HUES6 (cell line): ENCODE measurements at regions not wholly inside any gene's neighbourhood (a gene's known extent, or its start where the extent isn't known, plus 50 kb on each side); places are given as distances from the start of the nearest gene placed in this dataset.

ENCODE experiments used
- H3K27ac ChIP-seq: 2 replicates; pipeline ENCODE4 v1.7.0; 2013; ENCODE audit warnings: low read depth, mild to moderate bottlenecking, low read length, inconsistent platforms
- H3K27me3 ChIP-seq: 2 replicates; pipeline ENCODE4 v1.6.1; 2013; ENCODE audit warnings: low read length; ENCODE audit not compliant: control insufficient read depth, insufficient read depth
- H3K36me3 ChIP-seq: 2 replicates; pipeline ENCODE4 v1.6.1; 2013; ENCODE audit warnings: low read length; ENCODE audit not compliant: control insufficient read depth, insufficient read depth
- H3K4me1 ChIP-seq: 2 replicates; pipeline ENCODE4 v1.6.1; 2013; ENCODE audit warnings: low read length; ENCODE audit not compliant: control insufficient read depth, insufficient read depth
- H3K4me3 ChIP-seq: 2 replicates; pipeline ENCODE4 v1.5.1; 2013; ENCODE audit warnings: low read depth, low read length
- H3K9ac ChIP-seq: one replicate; pipeline ENCODE4 v1.6.1; 2013; ENCODE audit warnings: mild to moderate bottlenecking, low read length
- H3K9me3 ChIP-seq: 2 replicates; pipeline ENCODE4 v1.6.1; 2013; ENCODE audit warnings: low read depth, low read length; ENCODE audit not compliant: control insufficient read depth, insufficient read depth

DNA sequence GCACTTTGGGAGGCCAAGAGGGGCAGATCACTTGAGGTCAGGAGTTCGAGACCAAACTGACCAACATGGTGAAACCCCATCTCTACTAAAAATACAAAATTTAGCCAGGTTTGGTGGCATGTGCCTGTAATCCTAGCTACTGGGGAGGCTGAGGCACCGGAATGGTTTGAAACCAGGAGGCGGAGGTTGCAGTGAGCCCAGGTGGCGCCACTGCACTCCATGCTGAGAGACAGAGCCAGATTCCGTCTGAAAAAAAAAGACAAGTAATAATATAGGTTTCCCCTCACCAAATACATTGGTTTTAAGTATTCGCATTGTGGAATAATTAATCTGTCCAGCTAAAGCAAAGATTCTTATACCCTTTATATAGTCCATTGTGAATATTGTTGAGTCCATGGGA, 1544.6 kb downstream of the OLFM4 start:
- no peaks in the 10 kb centered on the region for H3K36me3 ChIP-seq
- H3K4me1 ChIP-seq, result peaks cover 20% of the 10 kb centered on the region
- H3K27ac ChIP-seq, result no peak overlapping the region
- H3K4me3 ChIP-seq, result peak overlapping the region; percentile 21; the same call in 1 of the 2 replicates
- H3K9me3 ChIP-seq, result no peaks in the 10 kb centered on the region
- no peaks in the 10 kb centered on the region for H3K27me3 ChIP-seq
- peak overlapping the region; percentile 17 for H3K9ac ChIP-seq

- Histone ChIP-seq H3K9me3 (no peaks in the 10 kb centered on the region), H3K4me1 (peaks cover 20% of the 10 kb centered on the region), H3K9ac (no peak overlapping the region), H3K27me3 (no peaks in the 10 kb centered on the region), H3K27ac (no peak overlapping the region), H3K4me3 (no peak overlapping the region), H3K36me3 (no peaks in the 10 kb centered on the region)
Observed at GRCh38 chr13:54574791-54575190, 1546.2 kb downstream of the OLFM4 start.

GRCh38 chr13:54591540-54591939, 1562.9 kb downstream of the OLFM4 start:
- Histone ChIP-seq H3K9ac (no peak overlapping the region), H3K27me3 (no peaks in the 10 kb centered on the region), H3K4me3 (no peak overlapping the region), H3K4me1 (peaks cover 5% of the 10 kb centered on the region), H3K27ac (no peak overlapping the region), H3K9me3 (peaks cover 4% of the 10 kb centered on the region; the same call in 1 of the 2 replicates), H3K36me3 (peaks cover 9% of the 10 kb centered on the region)

GRCh38 chr13:54592201-54592600, 1563.6 kb downstream of the OLFM4 start:
- Histone ChIP-seq H3K36me3 (peaks cover 9% of the 10 kb centered on the region), H3K27ac (no peak overlapping the region), H3K27me3 (no peaks in the 10 kb centered on the region), H3K4me1 (no peaks in the 10 kb centered on the region), H3K9ac (no peak overlapping the region), H3K9me3 (peaks cover 4% of the 10 kb centered on the region; the same call in 1 of the 2 replicates), H3K4me3 (no peak overlapping the region)

GRCh38 chr13:54593504-54593903, 1564.9 kb downstream of the OLFM4 start:
- Histone ChIP-seq H3K4me1 (no peaks in the 10 kb centered on the region), H3K9ac (no peak overlapping the region), H3K27ac (no peak overlapping the region), H3K36me3 (peaks cover 9% of the 10 kb centered on the region), H3K4me3 (no peak overlapping the region), H3K9me3 (peaks cover 8% of the 10 kb centered on the region; the same call in 1 of the 2 replicates), H3K27me3 (no peaks in the 10 kb centered on the region)

DNA sequence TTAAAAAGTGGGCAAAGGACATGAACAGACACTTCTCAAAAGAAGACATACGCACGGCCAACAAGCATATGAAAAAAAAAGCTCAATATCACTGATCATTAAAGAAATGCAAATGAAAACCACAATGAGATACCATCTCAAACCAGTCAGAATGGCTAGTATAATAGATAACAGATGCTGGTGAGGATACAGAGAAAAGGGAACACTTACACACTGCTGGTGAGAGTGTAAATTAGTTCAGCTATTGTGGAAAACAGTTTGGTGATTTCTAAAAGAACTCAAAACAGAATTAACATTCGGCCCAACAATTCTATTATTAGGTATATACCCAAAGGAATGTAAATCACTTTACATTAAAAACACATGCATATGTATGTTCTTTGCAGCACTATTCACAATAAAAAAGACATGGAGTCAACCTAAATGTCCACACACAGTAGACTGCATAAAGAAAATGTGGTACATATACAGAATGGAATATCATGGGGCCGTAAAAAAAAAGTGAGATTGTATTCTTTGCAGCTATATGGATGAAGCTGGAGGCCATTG, 1569.0 kb downstream of the OLFM4 start:
- Histone ChIP-seq H3K27ac (no peak overlapping the region), H3K9ac (no peak overlapping the region), H3K4me3 (no peak overlapping the region), H3K36me3 (peaks cover 9% of the 10 kb centered on the region), H3K4me1 (no peaks in the 10 kb centered on the region), H3K9me3 (peaks cover 8% of the 10 kb centered on the region; the same call in 1 of the 2 replicates), H3K27me3 (no peaks in the 10 kb centered on the region)

DNA sequence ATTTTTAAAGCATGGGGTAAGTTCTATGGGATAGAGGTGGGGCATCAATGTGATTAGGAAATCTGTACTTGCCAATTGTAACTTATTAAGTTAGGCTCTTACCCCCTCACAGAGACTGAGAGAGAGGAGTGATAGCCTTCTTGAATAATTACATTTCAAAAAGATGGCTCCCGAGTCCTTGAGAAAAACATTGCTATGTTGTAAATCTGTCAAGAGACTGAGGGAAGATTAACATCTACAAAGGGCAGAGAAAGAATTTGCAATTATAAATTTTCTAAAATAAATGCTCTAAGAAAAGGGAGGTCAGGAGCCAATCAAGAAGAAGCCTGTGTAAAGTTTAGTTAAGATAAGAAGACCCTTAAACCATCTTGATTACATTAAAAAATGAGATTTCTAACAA, 1570.8 kb downstream of the OLFM4 start:
- Histone ChIP-seq H3K4me3 (no peak overlapping the region), H3K9ac (no peak overlapping the region), H3K27ac (no peak overlapping the region), H3K9me3 (peaks cover 3% of the 10 kb centered on the region; the same call in 1 of the 2 replicates), H3K27me3 (no peaks in the 10 kb centered on the region), H3K4me1 (no peaks in the 10 kb centered on the region), H3K36me3 (no peaks in the 10 kb centered on the region)

- no peaks in the 10 kb centered on the region for H3K27me3 ChIP-seq
- no peak overlapping the region for H3K4me3 ChIP-seq
- no peak overlapping the region for H3K27ac ChIP-seq
- no peaks in the 10 kb centered on the region for H3K36me3 ChIP-seq
- H3K9me3 ChIP-seq, result no peaks in the 10 kb centered on the region
- H3K9ac ChIP-seq, result no peak overlapping the region
- no peaks in the 10 kb centered on the region for H3K4me1 ChIP-seq
Observed at GRCh38 chr13:54606944-54607343, 1578.3 kb downstream of the OLFM4 start.

GRCh38 chr13:54607421-54607820, 1578.8 kb downstream of the OLFM4 start:
- H3K9ac ChIP-seq, result no peak overlapping the region
- H3K27ac ChIP-seq, result no peak overlapping the region
- no peaks in the 10 kb centered on the region for H3K36me3 ChIP-seq
- H3K27me3 ChIP-seq, result no peaks in the 10 kb centered on the region
- no peaks in the 10 kb centered on the region for H3K9me3 ChIP-seq
- no peak overlapping the region for H3K4me3 ChIP-seq
- H3K4me1 ChIP-seq, result no peaks in the 10 kb centered on the region

GRCh38 chr13:54611390-54611789, 1582.8 kb downstream of the OLFM4 start:
- Histone ChIP-seq H3K4me3 (no peak overlapping the region), H3K9ac (no peak overlapping the region), H3K4me1 (0 out of 2 replicates have a peak, but pooled peaks cover 6% of the 10 kb centered on the region), H3K27me3 (no peaks in the 10 kb centered on the region), H3K36me3 (no peaks in the 10 kb centered on the region), H3K27ac (no peak overlapping the region), H3K9me3 (no peaks in the 10 kb centered on the region)

GRCh38 chr13:54614726-54615125, 1586.1 kb downstream of the OLFM4 start:
- no peaks in the 10 kb centered on the region for H3K36me3 ChIP-seq
- H3K27me3 ChIP-seq, result no peaks in the 10 kb centered on the region
- H3K9me3 ChIP-seq, result no peaks in the 10 kb centered on the region
- H3K4me1 ChIP-seq, result 0 out of 2 replicates have a peak, but pooled peaks cover 6% of the 10 kb centered on the region
- no peak overlapping the region for H3K4me3 ChIP-seq
- no peak overlapping the region for H3K27ac ChIP-seq
- no peak overlapping the region for H3K9ac ChIP-seq
